ENCODE measurements at regions not wholly inside any gene's neighbourhood (a gene's known extent, or its start where the extent isn't known, plus 50 kb on each side); places are given as distances from the start of the nearest gene placed in this dataset.

- no peaks in the 10 kb centered on the region for H3K36me3 Mint-ChIP-seq (ENCODE audit: low read depth)
- H3K27me3 Mint-ChIP-seq (ENCODE audit: low read depth, poor library complexity) = no peaks in the 10 kb centered on the region
- no peak overlapping the region for H3K27ac Mint-ChIP-seq
- no peak for TF ChIP-seq CTCF (IDR thresholded peaks at IDR 0.05)
- no peaks in the 10 kb centered on the region for H3K4me1 Mint-ChIP-seq
- DNase-seq = no peak
- H3K9me3 Mint-ChIP-seq = no peaks in the 10 kb centered on the region
- no peak overlapping the region for H3K4me3 Mint-ChIP-seq
Measured at GRCh38 chr2:155021618-155022017, 323.1 kb downstream of the KCNJ3 start.

- no peaks in the 10 kb centered on the region for H3K27me3 Mint-ChIP-seq (ENCODE audit: low read depth, poor library complexity)
- no peak for DNase-seq
- H3K4me1 Mint-ChIP-seq = no peaks in the 10 kb centered on the region
- no peaks in the 10 kb centered on the region for H3K36me3 Mint-ChIP-seq (ENCODE audit: low read depth)
- no peak overlapping the region for H3K4me3 Mint-ChIP-seq
- TF ChIP-seq CTCF (IDR thresholded peaks at IDR 0.05) = no peak
- H3K9me3 Mint-ChIP-seq = no peaks in the 10 kb centered on the region
- no peak overlapping the region for H3K27ac Mint-ChIP-seq
Measured at GRCh38 chr2:155020246-155020645, 321.8 kb downstream of the KCNJ3 start.

- no peak for DNase-seq
- no peak for TF ChIP-seq CTCF (IDR thresholded peaks at IDR 0.05)
- Mint-ChIP-seq H3K4me1 (no peaks in the 10 kb centered on the region), H3K9me3 (no peaks in the 10 kb centered on the region), H3K27ac (no peak overlapping the region), H3K4me3 (no peak overlapping the region), H3K27me3 (ENCODE audit: low read depth, poor library complexity) (no peaks in the 10 kb centered on the region), H3K36me3 (ENCODE audit: low read depth) (no peaks in the 10 kb centered on the region)
Measured at GRCh38 chr2:155010925-155011324, 312.4 kb downstream of the KCNJ3 start.

- no peaks in the 10 kb centered on the region for H3K9me3 Mint-ChIP-seq
- H3K36me3 Mint-ChIP-seq (ENCODE audit: low read depth) = no peaks in the 10 kb centered on the region
- H3K4me3 Mint-ChIP-seq = no peak overlapping the region
- no peak for TF ChIP-seq CTCF (IDR thresholded peaks at IDR 0.05)
- DNase-seq = no peak
- no peaks in the 10 kb centered on the region for H3K4me1 Mint-ChIP-seq
- no peaks in the 10 kb centered on the region for H3K27me3 Mint-ChIP-seq (ENCODE audit: low read depth, poor library complexity)
- no peak overlapping the region for H3K27ac Mint-ChIP-seq
Measured at GRCh38 chr2:154995361-154995760, 296.9 kb downstream of the KCNJ3 start.

DNA sequence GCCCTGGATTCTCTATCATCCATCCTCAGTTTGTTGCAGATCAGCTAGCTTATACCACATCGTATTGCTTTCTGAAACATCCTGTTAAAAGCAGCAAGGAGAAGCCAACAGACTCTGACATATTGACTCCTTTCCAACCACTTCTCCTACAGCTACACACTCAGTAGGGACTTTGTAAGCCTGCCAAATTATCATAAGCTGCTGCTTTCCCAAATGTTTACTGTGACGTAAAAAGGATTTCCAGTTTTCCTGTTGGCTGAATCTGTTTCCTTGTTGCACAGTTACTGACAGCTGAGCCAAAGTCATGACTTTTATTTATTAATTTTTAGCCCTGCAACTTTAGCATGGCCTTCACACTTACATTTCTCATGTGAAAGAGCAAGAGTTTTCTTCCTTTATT is 294.3 kb downstream of the KCNJ3 start:
- no peak for DNase-seq
- no peaks in the 10 kb centered on the region for H3K27me3 Mint-ChIP-seq (ENCODE audit: low read depth, poor library complexity)
- no peaks in the 10 kb centered on the region for H3K36me3 Mint-ChIP-seq (ENCODE audit: low read depth)
- no peak for TF ChIP-seq CTCF (IDR thresholded peaks at IDR 0.05)
- H3K9me3 Mint-ChIP-seq = no peaks in the 10 kb centered on the region
- H3K4me3 Mint-ChIP-seq = no peak overlapping the region
- H3K27ac Mint-ChIP-seq = no peak overlapping the region
- H3K4me1 Mint-ChIP-seq = no peaks in the 10 kb centered on the region

DNA sequence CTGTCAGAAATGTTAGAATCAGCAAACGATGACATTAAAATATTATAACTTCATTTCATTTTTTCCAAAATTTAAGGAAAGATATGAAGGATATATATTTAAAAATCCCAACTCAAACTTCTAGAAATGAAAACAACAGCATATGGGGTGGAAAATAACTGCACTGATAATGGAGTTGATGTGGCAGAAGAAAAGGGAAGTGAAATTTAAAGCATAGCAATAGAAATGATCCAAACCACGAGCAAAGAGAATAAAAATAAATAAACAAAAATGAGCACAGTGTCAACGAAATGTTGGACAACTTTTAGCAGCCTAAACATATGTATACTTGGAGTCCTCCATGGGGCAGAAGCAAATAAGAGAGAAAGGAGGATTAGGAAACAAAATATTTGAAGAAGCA is 280.2 kb downstream of the KCNJ3 start:
- Mint-ChIP-seq H3K4me1 (no peaks in the 10 kb centered on the region), H3K27me3 (ENCODE audit: low read depth, poor library complexity) (no peaks in the 10 kb centered on the region), H3K9me3 (no peaks in the 10 kb centered on the region), H3K4me3 (no peak overlapping the region), H3K36me3 (ENCODE audit: low read depth) (no peaks in the 10 kb centered on the region), H3K27ac (no peak overlapping the region)
- no peak for TF ChIP-seq CTCF (IDR thresholded peaks at IDR 0.05)
- DNase-seq = no peak
